IMR-90 (cell line): ENCODE measurements at regions not wholly inside any gene's neighbourhood (a gene's known extent, or its start where the extent isn't known, plus 50 kb on each side); places are given as distances from the start of the nearest gene placed in this dataset.

ENCODE experiments used
- ATAC-seq: fragments of 200-7000 bp; cut with Tn5 transposase; 2 replicates; pipeline ENCODE4 v1.9.1; 2020; ENCODE audit warnings: low read depth, mild to moderate bottlenecking, moderate library complexity
- BruUV-seq: library from RNA; stranded (reverse); fragments of 400-500 nt; replicated peaks from 2 replicates; lab custom pipeline; 2021; lab: Mats Ljungman, UMichigan
- CTCF ChIA-PET: fragments of 300-600 bp; formaldehyde crosslinking; extraction: SDS; loops from one replicate; lab custom pipeline; 2021; ENCODE audit warnings: antibody characterized with exemption; lab: Yijun Ruan, JAX
- POLR2A ChIA-PET: fragments of 300-600 bp; sonication (Branson Sonifier 250); formaldehyde crosslinking; loops from one replicate; lab custom pipeline; 2022; ENCODE audit warnings: antibody characterized with exemption; ENCODE audit not compliant: unreplicated experiment; lab: Charles Lee
- DNase-seq: peaks from one replicate; pipeline ENCODE4 v3.0.0; 2013
- H2AFZ ChIP-seq: replicated peaks from 2 replicates; pipeline ENCODE3; 2013; ENCODE audit warnings: low read length, mild to moderate bottlenecking; ENCODE audit not compliant: poor library complexity
- H2AK5ac ChIP-seq: 2 replicates; pipeline ENCODE4 v1.6.1; 2013; ENCODE audit warnings: low read depth, low read length, inconsistent platforms
- H2AK9ac ChIP-seq: replicated peaks from 2 replicates; pipeline ENCODE3; 2013; ENCODE audit warnings: mild to moderate bottlenecking, low read depth, low read length, moderate library complexity; ENCODE audit not compliant: poor library complexity
- H2BK120ac ChIP-seq: 2 replicates; pipeline ENCODE4 v1.6.1; 2013; ENCODE audit warnings: low read depth, low read length, inconsistent platforms
- H2BK15ac ChIP-seq: 3 replicates; pipeline ENCODE4 v1.6.1; 2013; ENCODE audit warnings: low read depth, low read length, inconsistent platforms
- H2BK20ac ChIP-seq: 2 replicates; pipeline ENCODE4 v1.6.1; 2013; ENCODE audit warnings: low read depth, mild to moderate bottlenecking, inconsistent platforms, low read length, moderate library complexity
- H2BK5ac ChIP-seq: 2 replicates; pipeline ENCODE4 v1.6.1; 2013; ENCODE audit warnings: mild to moderate bottlenecking, low read depth, low read length, inconsistent platforms; ENCODE audit not compliant: poor library complexity, severe bottlenecking
- H3K14ac ChIP-seq: replicated peaks from 2 replicates; pipeline ENCODE4 v1.6.1; 2013; ENCODE audit warnings: low read depth, low read length, inconsistent platforms
- H3K18ac ChIP-seq: 2 replicates; pipeline ENCODE4 v1.6.1; 2013; ENCODE audit warnings: low read depth, low read length, control low read depth
- H3K23ac ChIP-seq: 2 replicates; pipeline ENCODE4 v1.6.1; 2013; ENCODE audit warnings: low read depth, low read length, inconsistent platforms
- H3K27ac ChIP-seq: 2 replicates; pipeline ENCODE4 v1.5.1; 2013; ENCODE audit warnings: mild to moderate bottlenecking, control low read depth, low read length; ENCODE audit not compliant: insufficient read depth
- H3K27me3 ChIP-seq: 2 replicates; pipeline ENCODE4 v1.6.1; 2013; ENCODE audit warnings: low read length; ENCODE audit not compliant: control insufficient read depth, insufficient read depth
- H3K36me3 ChIP-seq: 2 replicates; pipeline ENCODE4 v1.6.1; 2013; ENCODE audit warnings: low read length, mixed read lengths; ENCODE audit not compliant: control insufficient read depth, insufficient read depth
- H3K4ac ChIP-seq: 2 replicates; pipeline ENCODE4 v1.6.1; 2013; ENCODE audit warnings: low read depth, low read length, inconsistent platforms
- H3K4me1 ChIP-seq: 2 replicates; pipeline ENCODE4 v1.6.1; 2013; ENCODE audit warnings: low read length, mixed read lengths; ENCODE audit not compliant: control insufficient read depth, insufficient read depth
- H3K4me2 ChIP-seq: 2 replicates; pipeline ENCODE4 v1.6.1; 2013; ENCODE audit warnings: low read depth, mild to moderate bottlenecking, control low read depth, low read length, moderate library complexity
- H3K4me3 ChIP-seq: 2 replicates; pipeline ENCODE4 v1.5.1; 2013; ENCODE audit warnings: low read depth, mild to moderate bottlenecking, control low read depth, low read length, moderate library complexity; ENCODE audit not compliant: insufficient read depth
- H3K56ac ChIP-seq: 2 replicates; pipeline ENCODE4 v1.6.1; 2013; ENCODE audit warnings: low read length, inconsistent platforms; ENCODE audit not compliant: insufficient read depth; ENCODE audit errors: extremely low read depth
- H3K79me1 ChIP-seq, 2 experiments: 2 replicates each; pipeline ENCODE4 v1.6.1; 2013; ENCODE audit warnings: low read length in 2 of 2, inconsistent platforms in 1 of 2, low read depth in 1 of 2
- H3K9ac ChIP-seq: 2 replicates; pipeline ENCODE4 v1.6.1; 2013; ENCODE audit warnings: low read depth, low read length, control low read depth
- H3K9me1 ChIP-seq: 2 replicates; pipeline ENCODE4 v1.6.1; 2013; ENCODE audit warnings: low read length, inconsistent platforms; ENCODE audit not compliant: insufficient read depth
- H3K9me3 ChIP-seq: 2 replicates; pipeline ENCODE4 v1.6.1; 2013; ENCODE audit warnings: low read length; ENCODE audit not compliant: control insufficient read depth, insufficient read depth
- H4K20me1 ChIP-seq: 2 replicates; pipeline ENCODE4 v1.6.1; 2013; ENCODE audit warnings: low read length, inconsistent platforms; ENCODE audit not compliant: insufficient read depth
- H4K5ac ChIP-seq: 2 replicates; pipeline ENCODE4 v1.6.1; 2013; ENCODE audit warnings: mild to moderate bottlenecking, low read depth, low read length, control low read depth
- H4K8ac ChIP-seq, 2 experiments: 2 replicates each; pipeline ENCODE4 v1.6.1; 2013; ENCODE audit warnings: low read depth in 2 of 2, low read length in 2 of 2, control low read depth in 1 of 2, inconsistent platforms in 1 of 2
- H4K91ac ChIP-seq: 2 replicates; pipeline ENCODE4 v1.6.1; 2013; ENCODE audit warnings: low read depth, low read length, inconsistent platforms; ENCODE audit not compliant: insufficient read depth
- CEBPB ChIP-seq: IDR thresholded peaks from 2 replicates; pipeline ENCODE4 v1.6.1; 2012; ENCODE audit warnings: low read depth, low read length, improper control_type of control experiment
- ELK1 ChIP-seq: fragments of 150-350 bp; IDR thresholded peaks from 2 replicates; pipeline ENCODE4 v1.6.1; 2016; ENCODE audit warnings: low read depth, mild to moderate bottlenecking, low read length, moderate library complexity, borderline replicate concordance
- MAFK ChIP-seq: IDR thresholded peaks from 2 replicates; pipeline ENCODE4 v1.6.1; 2012; ENCODE audit warnings: low read depth, low read length, improper control_type of control experiment
- NFE2L2 ChIP-seq: fragments of 150-350 bp; IDR thresholded peaks from 2 replicates; pipeline ENCODE4 v1.6.1; 2016; ENCODE audit warnings: low read depth, mild to moderate bottlenecking, low read length
- WGBS, 2 experiments: methylation state at CpG; one replicate each; pipeline versions ENCODE4 v1.1.5 to v1.1.7; 2013; ENCODE audit warnings: missing lambda C conversion rate in 2 of 2; ENCODE audit not compliant: insufficient read length in 1 of 2; ENCODE audit errors: extremely low coverage in 2 of 2; 5-methylcytosine and 5-hydroxymethylcytosine counted together
- dilution Hi-C: fragments of 300-500 bp; cut with HindIII; formaldehyde crosslinking; loops from one replicate; pipeline ENCODE4 v1.14.3; 2018; ENCODE audit warnings: low sequenced_read_pairs; ENCODE audit not compliant: unreplicated experiment
- in situ Hi-C: fragments of 300-500 bp; cut with MboI; formaldehyde crosslinking; loops from 3 replicates; pipeline ENCODE4 v1.14.3; 2019; ENCODE audit warnings: low sequenced_read_pairs, inconsistent platforms, mixed read lengths
- intact Hi-C: fragments of 100-400 bp; cut with micrococcal nuclease; formaldehyde crosslinking; loops from 2 replicates; pipeline ENCODE4 v1.10.0; 2022

- H2BK5ac ChIP-seq: no peak overlapping the region
- ATAC-seq (no peak), DNase-seq (peak; percentile 25)
- peaks cover 34% of the 10 kb centered on the region for H4K20me1 ChIP-seq
- H3K9me1 ChIP-seq: peaks cover 10% of the 10 kb centered on the region; the same call in 1 of the 2 replicates
- no peak overlapping the region for H3K4me3 ChIP-seq
- in situ Hi-C loops: no loop called here
- no TSS peak for BruUV-seq
- H3K4me2 ChIP-seq: no peak overlapping the region
- 83% methylated on average over 1 of the region's 10 CpGs; no CpG with 5 or more reads in 1 of the 2 experiments for WGBS, 2 experiments
- H3K27ac ChIP-seq: no peak overlapping the region
- no peak overlapping the region for H2BK20ac ChIP-seq
- no peak overlapping the region for H2AFZ ChIP-seq
- no peak overlapping the region for H3K56ac ChIP-seq
- no peak overlapping the region for H2AK9ac ChIP-seq
- H3K27me3 ChIP-seq: no peaks in the 10 kb centered on the region
- no peaks in the 10 kb centered on the region for H3K9me3 ChIP-seq
- H4K91ac ChIP-seq: no peak overlapping the region
- no peak overlapping the region for H2BK120ac ChIP-seq
- intact Hi-C loops: no loop called here
- dilution Hi-C loops: no loop called here
- no peak overlapping the region; the same call in 2 of the 3 replicates for H2BK15ac ChIP-seq
- H4K5ac ChIP-seq: no peak overlapping the region
- peaks cover 27 to 50% of the 10 kb centered on the region in 2 experiments for H3K79me1 ChIP-seq
- H3K4ac ChIP-seq: no peak overlapping the region
- H4K8ac ChIP-seq: no peak overlapping the region
- no peak overlapping the region for H3K9ac ChIP-seq
- no peak overlapping the region for H3K14ac ChIP-seq
- peaks cover 5% of the 10 kb centered on the region; the same call in 1 of the 2 replicates for H3K36me3 ChIP-seq
- ChIA-PET POLR2A (no interaction called here), CTCF (interaction anchor here (0.6 kb wide), 1 partner anchor 11 kb away, joined by 4 read pairs; no protein-coding TSS in a partner anchor)
- peaks cover 12% of the 10 kb centered on the region for H3K4me1 ChIP-seq
- H2AK5ac ChIP-seq: no peak overlapping the region
- no peak overlapping the region for H3K23ac ChIP-seq
- no peak overlapping the region for H3K18ac ChIP-seq
- TF ChIP-seq MAFK (no peak), CEBPB (peak; percentile 69), NFE2L2 (no peak), ELK1 (no peak)
Measured at GRCh38 chr10:29687421-29688164, 52.8 kb upstream of the SVIL start.
